PC-9 (cell line): ENCODE measurements at regions not wholly inside any gene's neighbourhood (a gene's known extent, or its start where the extent isn't known, plus 50 kb on each side); places are given as distances from the start of the nearest gene placed in this dataset.

Experiments used
- BruUV-seq: library from RNA; stranded (reverse); fragments of 400-500 nt; replicated peaks from 2 replicates; lab custom pipeline; 2021; lab: Mats Ljungman, UMichigan
- CTCF ChIA-PET: fragments of 300-600 bp; sonication (Branson Sonifier 250); formaldehyde crosslinking; loops from one replicate; lab custom pipeline; 2022; ENCODE audit warnings: antibody characterized with exemption; lab: Charles Lee
- POLR2A ChIA-PET: fragments of 300-600 bp; sonication (Branson Sonifier 250); formaldehyde crosslinking; loops from one replicate; lab custom pipeline; 2022; ENCODE audit warnings: antibody characterized with exemption; ENCODE audit not compliant: unreplicated experiment; lab: Charles Lee
- DNase-seq, 2 experiments: peaks; one replicate each; pipeline versions ENCODE4 v3.0.0 to v3.0.0-alpha.2; 2015 to 2022; ENCODE audit warnings: mixed read lengths in 1 of 2
- H2AFZ ChIP-seq: fragments of 200-600 bp; sonication (generic); 2 replicates; pipeline ENCODE4 v1.8.1; 2017; ENCODE audit warnings: antibody characterized with exemption
- H3F3A ChIP-seq: fragments of 200-600 bp; sonication (generic); 2 replicates; pipeline ENCODE4 v1.8.1; 2017; ENCODE audit warnings: antibody characterized with exemption, mild to moderate bottlenecking, low read depth; ENCODE audit not compliant: insufficient read depth
- H3K27ac ChIP-seq: fragments of 200-600 bp; sonication (generic); 2 replicates; pipeline ENCODE4 v1.6.1; 2016; ENCODE audit warnings: mixed run types
- H3K27me3 ChIP-seq: fragments of 200-600 bp; sonication (generic); 2 replicates; pipeline ENCODE4 v1.6.1; 2016; ENCODE audit warnings: low read depth, mixed run types; ENCODE audit not compliant: insufficient read depth
- H3K36me3 ChIP-seq: fragments of 200-600 bp; sonication (generic); 2 replicates; pipeline ENCODE4 v1.6.1; 2016; ENCODE audit warnings: low read depth, mixed run types
- H3K4me1 ChIP-seq: fragments of 200-600 bp; sonication (generic); replicated peaks from 2 replicates; pipeline ENCODE4 v1.6.1; 2016; ENCODE audit warnings: mixed run types; ENCODE audit not compliant: insufficient read depth
- H3K4me2 ChIP-seq: fragments of 200-600 bp; sonication (generic); 2 replicates; pipeline ENCODE4 v1.6.1; 2017; ENCODE audit warnings: mixed run types
- H3K4me3 ChIP-seq: fragments of 200-600 bp; sonication (generic); 2 replicates; pipeline ENCODE4 v1.6.1; 2016; ENCODE audit warnings: mixed run types
- H3K79me2 ChIP-seq: fragments of 200-600 bp; sonication (generic); 2 replicates; pipeline ENCODE4 v1.6.1; 2017; ENCODE audit warnings: low read depth, mixed run types
- H3K9me2 ChIP-seq: fragments of 200-600 bp; sonication (generic); 2 replicates; pipeline ENCODE4 v1.8.1; 2017; ENCODE audit warnings: mild to moderate bottlenecking; ENCODE audit not compliant: insufficient read depth
- H3K9me3 ChIP-seq: fragments of 200-600 bp; sonication (generic); 2 replicates; pipeline ENCODE4 v1.8.1; 2016; ENCODE audit warnings: low read depth; ENCODE audit not compliant: insufficient read depth
- H4K20me1 ChIP-seq: fragments of 200-600 bp; sonication (generic); 2 replicates; pipeline ENCODE4 v1.8.1; 2017; ENCODE audit not compliant: insufficient read depth
- CTCF ChIP-seq: fragments of 200-600 bp; sonication (generic); conservative IDR thresholded peaks from 2 replicates; pipeline ENCODE4 v1.6.1; 2017; ENCODE audit warnings: mixed run types, antibody characterized with exemption, mild to moderate bottlenecking, moderate library complexity
- EZH2 ChIP-seq: fragments of 200-600 bp; sonication (generic); IDR thresholded peaks from 2 replicates; pipeline ENCODE4 v1.8.0; 2017; ENCODE audit warnings: antibody characterized with exemption, low read depth
- intact Hi-C: fragments of 100-400 bp; cut with micrococcal nuclease; formaldehyde crosslinking; loops from one replicate; pipeline ENCODE4 v1.10.0; 2022; ENCODE audit not compliant: unreplicated experiment

- ChIA-PET POLR2A (no interaction called here), CTCF (no interaction called here)
- H3K9me3 ChIP-seq, result no peaks in the 10 kb centered on the region
- no peaks in the 10 kb centered on the region for H4K20me1 ChIP-seq
- H3K36me3 ChIP-seq, result no peaks in the 10 kb centered on the region
- DNase-seq, result no peak
- TF ChIP-seq CTCF (no peak), EZH2 (no peak)
- H3K27me3 ChIP-seq, result peaks cover 66% of the 10 kb centered on the region
- no peak overlapping the region for H3K4me3 ChIP-seq
- H3K79me2 ChIP-seq, result no peaks in the 10 kb centered on the region
- no peaks in the 10 kb centered on the region for H3K4me1 ChIP-seq
- no peaks in the 10 kb centered on the region for H3F3A ChIP-seq
- intact Hi-C loops, result no loop called here
- H2AFZ ChIP-seq, result no peak overlapping the region
- no peaks in the 10 kb centered on the region for H3K9me2 ChIP-seq
- no TSS peak for BruUV-seq
- no peak overlapping the region for H3K4me2 ChIP-seq
- no peak overlapping the region for H3K27ac ChIP-seq
Measured at GRCh38 chr22:48856308-48856615, 971.4 kb downstream of the BRD1 start.

- no peak overlapping the region for H3K4me2 ChIP-seq
- no peaks in the 10 kb centered on the region for H4K20me1 ChIP-seq
- no peaks in the 10 kb centered on the region for H3K36me3 ChIP-seq
- no peak for DNase-seq
- intact Hi-C loops, result no loop called here
- BruUV-seq, result no TSS peak
- H3K79me2 ChIP-seq, result no peaks in the 10 kb centered on the region
- no peaks in the 10 kb centered on the region for H3F3A ChIP-seq
- TF ChIP-seq EZH2 (no peak), CTCF (no peak)
- H3K9me2 ChIP-seq, result no peaks in the 10 kb centered on the region
- H3K27ac ChIP-seq, result no peak overlapping the region
- CTCF ChIA-PET, result no interaction called here
- no peaks in the 10 kb centered on the region for H3K9me3 ChIP-seq
- H3K4me3 ChIP-seq, result no peak overlapping the region
- POLR2A ChIA-PET, result no interaction called here
- no peak overlapping the region for H2AFZ ChIP-seq
- H3K4me1 ChIP-seq, result no peaks in the 10 kb centered on the region
- H3K27me3 ChIP-seq, result peaks cover 64% of the 10 kb centered on the region
Measured at GRCh38 chr22:48855593-48856307, 971.9 kb downstream of the BRD1 start.

GRCh38 chr22:48855013-48855412 lies 972.7 kb downstream of the BRD1 start:
- Histone ChIP-seq H3K9me2 (no peaks in the 10 kb centered on the region), H2AFZ (no peak overlapping the region), H3K27ac (no peak overlapping the region), H3K4me1 (no peaks in the 10 kb centered on the region), H3K36me3 (no peaks in the 10 kb centered on the region), H4K20me1 (no peaks in the 10 kb centered on the region), H3K27me3 (peaks cover 64% of the 10 kb centered on the region), H3K79me2 (no peaks in the 10 kb centered on the region), H3K4me3 (no peak overlapping the region), H3K4me2 (no peak overlapping the region), H3K9me3 (no peaks in the 10 kb centered on the region), H3F3A (no peaks in the 10 kb centered on the region)
- CTCF ChIA-PET, result no interaction called here
- POLR2A ChIA-PET, result no interaction called here
- intact Hi-C loops, result no loop called here
- BruUV-seq, result no TSS peak
- no peak for TF ChIP-seq CTCF
- TF ChIP-seq EZH2, result no peak
- no peak for DNase-seq
